Activated T-cell treated with anti-CD3 and anti-CD28 coated beads, Interleukin-2, amount 50 U/mL, for 24 hours (primary cell): ENCODE measurements at regions not wholly inside any gene's neighbourhood (a gene's known extent, or its start where the extent isn't known, plus 50 kb on each side); places are given as distances from the start of the nearest gene placed in this dataset.

ENCODE experiments used
- DNase-seq: peaks from one replicate; pipeline ENCODE4 v3.0.0-alpha.2; 2020
- H3K27ac Mint-ChIP-seq: 2 replicates; pipeline ENCODE4 v1.8.0; 2020; ENCODE audit warnings: mild to moderate bottlenecking, mixed read lengths
- H3K27me3 Mint-ChIP-seq: 2 replicates; pipeline ENCODE4 v1.8.0; 2020; ENCODE audit warnings: mixed read lengths
- H3K36me3 Mint-ChIP-seq: 2 replicates; pipeline ENCODE4 v1.8.0; 2020; ENCODE audit warnings: low read depth, mixed read lengths
- H3K4me1 Mint-ChIP-seq: 2 replicates; pipeline ENCODE4 v1.8.0; 2020; ENCODE audit warnings: low read depth, mixed read lengths
- H3K4me3 Mint-ChIP-seq: 2 replicates; pipeline ENCODE4 v1.8.0; 2020; ENCODE audit warnings: mild to moderate bottlenecking, moderate library complexity, mixed read lengths
- H3K9me3 Mint-ChIP-seq: 2 replicates; pipeline ENCODE4 v1.8.0; 2020; ENCODE audit warnings: mixed read lengths

- no peak for DNase-seq
- no peak overlapping the region for H3K4me3 Mint-ChIP-seq
- no peak overlapping the region for H3K27ac Mint-ChIP-seq
- H3K36me3 Mint-ChIP-seq: no peaks in the 10 kb centered on the region
- peaks cover 48% of the 10 kb centered on the region for H3K27me3 Mint-ChIP-seq
- H3K9me3 Mint-ChIP-seq: no peaks in the 10 kb centered on the region
- no peaks in the 10 kb centered on the region for H3K4me1 Mint-ChIP-seq
Measured at GRCh38 chr17:79519601-79520000, 91.2 kb downstream of the RBFOX3 start.

GRCh38 chr17:79518585-79519523 is 92.0 kb downstream of the RBFOX3 start:
- no peak for DNase-seq
- peaks cover 44% of the 10 kb centered on the region for H3K27me3 Mint-ChIP-seq
- H3K4me1 Mint-ChIP-seq: no peaks in the 10 kb centered on the region
- H3K27ac Mint-ChIP-seq: no peak overlapping the region
- no peaks in the 10 kb centered on the region for H3K9me3 Mint-ChIP-seq
- no peaks in the 10 kb centered on the region for H3K36me3 Mint-ChIP-seq
- no peak overlapping the region for H3K4me3 Mint-ChIP-seq

- Mint-ChIP-seq H3K27me3 (peaks cover 38% of the 10 kb centered on the region), H3K36me3 (no peaks in the 10 kb centered on the region), H3K4me1 (no peaks in the 10 kb centered on the region), H3K27ac (no peak overlapping the region), H3K4me3 (no peak overlapping the region), H3K9me3 (no peaks in the 10 kb centered on the region)
- no peak for DNase-seq
Measured at GRCh38 chr17:79517827-79518584, 92.8 kb downstream of the RBFOX3 start.

GRCh38 chr17:79515646-79516571 is 94.9 kb downstream of the RBFOX3 start:
- DNase-seq: no peak
- no peaks in the 10 kb centered on the region for H3K9me3 Mint-ChIP-seq
- no peak overlapping the region for H3K4me3 Mint-ChIP-seq
- no peaks in the 10 kb centered on the region for H3K36me3 Mint-ChIP-seq
- no peak overlapping the region for H3K27ac Mint-ChIP-seq
- H3K4me1 Mint-ChIP-seq: no peaks in the 10 kb centered on the region
- peaks cover 36% of the 10 kb centered on the region for H3K27me3 Mint-ChIP-seq

- no peaks in the 10 kb centered on the region for H3K9me3 Mint-ChIP-seq
- H3K36me3 Mint-ChIP-seq: no peaks in the 10 kb centered on the region
- no peak overlapping the region for H3K27ac Mint-ChIP-seq
- H3K27me3 Mint-ChIP-seq: peaks cover 36% of the 10 kb centered on the region
- no peaks in the 10 kb centered on the region for H3K4me1 Mint-ChIP-seq
- no peak overlapping the region for H3K4me3 Mint-ChIP-seq
- no peak for DNase-seq
Measured at GRCh38 chr17:79515110-79515509, 95.7 kb downstream of the RBFOX3 start.

- Mint-ChIP-seq H3K27ac (no peak overlapping the region), H3K27me3 (peaks cover 36% of the 10 kb centered on the region), H3K4me1 (no peaks in the 10 kb centered on the region), H3K4me3 (no peak overlapping the region), H3K9me3 (no peaks in the 10 kb centered on the region), H3K36me3 (no peaks in the 10 kb centered on the region)
- no peak for DNase-seq
Measured at GRCh38 chr17:79513820-79514535, 96.9 kb downstream of the RBFOX3 start.

- H3K27ac Mint-ChIP-seq: no peak overlapping the region
- no peaks in the 10 kb centered on the region for H3K4me1 Mint-ChIP-seq
- H3K27me3 Mint-ChIP-seq: peaks cover 29% of the 10 kb centered on the region
- H3K36me3 Mint-ChIP-seq: no peaks in the 10 kb centered on the region
- H3K9me3 Mint-ChIP-seq: no peaks in the 10 kb centered on the region
- H3K4me3 Mint-ChIP-seq: no peak overlapping the region
- DNase-seq: no peak
Measured at GRCh38 chr17:79513206-79513605, 97.6 kb downstream of the RBFOX3 start.

- Mint-ChIP-seq H3K4me3 (no peak overlapping the region), H3K27ac (no peak overlapping the region)
Measured at GRCh38 chr17:79511471-79511870, 99.4 kb downstream of the RBFOX3 start.

GRCh38 chr17:79510071-79510470 is 100.8 kb downstream of the RBFOX3 start:
- no peak for DNase-seq
- no peak overlapping the region for H3K27ac Mint-ChIP-seq
- H3K9me3 Mint-ChIP-seq: no peaks in the 10 kb centered on the region
- peaks cover 7% of the 10 kb centered on the region for H3K27me3 Mint-ChIP-seq
- H3K4me3 Mint-ChIP-seq: no peak overlapping the region
- H3K4me1 Mint-ChIP-seq: no peaks in the 10 kb centered on the region
- no peaks in the 10 kb centered on the region for H3K36me3 Mint-ChIP-seq

More at GRCh38 chr17:79511471-79511870, 99.4 kb downstream of the RBFOX3 start:
- no peaks in the 10 kb centered on the region for H3K9me3 Mint-ChIP-seq
- no peaks in the 10 kb centered on the region for H3K36me3 Mint-ChIP-seq
- H3K4me1 Mint-ChIP-seq: no peaks in the 10 kb centered on the region
- H3K27me3 Mint-ChIP-seq: peaks cover 17% of the 10 kb centered on the region
- DNase-seq: no peak

GRCh38 chr17:79509490-79509889 is 101.4 kb downstream of the RBFOX3 start:
- Mint-ChIP-seq H3K27ac (no peak overlapping the region), H3K4me1 (no peaks in the 10 kb centered on the region), H3K27me3 (peaks cover 9% of the 10 kb centered on the region), H3K4me3 (no peak overlapping the region), H3K9me3 (no peaks in the 10 kb centered on the region), H3K36me3 (no peaks in the 10 kb centered on the region)
- no peak for DNase-seq

- H3K27ac Mint-ChIP-seq: no peak overlapping the region
- H3K27me3 Mint-ChIP-seq: peaks cover 8% of the 10 kb centered on the region
- H3K36me3 Mint-ChIP-seq: no peaks in the 10 kb centered on the region
- no peak for DNase-seq
- no peaks in the 10 kb centered on the region for H3K4me1 Mint-ChIP-seq
- no peak overlapping the region for H3K4me3 Mint-ChIP-seq
- no peaks in the 10 kb centered on the region for H3K9me3 Mint-ChIP-seq
Measured at GRCh38 chr17:79509008-79509407, 101.8 kb downstream of the RBFOX3 start.

- no peaks in the 10 kb centered on the region for H3K36me3 Mint-ChIP-seq
- no peak overlapping the region for H3K27ac Mint-ChIP-seq
- H3K27me3 Mint-ChIP-seq: peaks cover 8% of the 10 kb centered on the region
- no peaks in the 10 kb centered on the region for H3K9me3 Mint-ChIP-seq
- H3K4me3 Mint-ChIP-seq: no peak overlapping the region
- no peak for DNase-seq
- H3K4me1 Mint-ChIP-seq: no peaks in the 10 kb centered on the region
Measured at GRCh38 chr17:79508291-79508716, 102.5 kb downstream of the RBFOX3 start.

GRCh38 chr17:79506955-79507354 is 103.9 kb downstream of the RBFOX3 start:
- Mint-ChIP-seq H3K36me3 (no peaks in the 10 kb centered on the region), H3K9me3 (no peaks in the 10 kb centered on the region), H3K4me1 (no peaks in the 10 kb centered on the region), H3K27ac (no peak overlapping the region), H3K4me3 (no peak overlapping the region), H3K27me3 (peaks cover 19% of the 10 kb centered on the region)
- DNase-seq: no peak
